ENCODE measurements at regions not wholly inside any gene's neighbourhood (a gene's known extent, or its start where the extent isn't known, plus 50 kb on each side); places are given as distances from the start of the nearest gene placed in this dataset.
"Not testable (repeated sequence)": the region's sequence is repeated elsewhere in the genome, so short reads cannot be mapped to it uniquely, and the experiment has no call there.

GRCh38 chr10:125252937-125253336 is 92.6 kb upstream of the CTBP2 start:
- Histone ChIP-seq H3K27ac (ENCODE audit: low read depth, low read length) (no peak overlapping the region), H3K27me3 (ENCODE audit: control insufficient read depth in 1 of 2, insufficient read depth in 2 of 2, low read length in 2 of 2) (no peaks in the 10 kb centered on the region), H3K9me3 (ENCODE audit: low read length) (no peaks in the 10 kb centered on the region), H3K4me3 (ENCODE audit: low read depth in 1 of 2, low read length in 2 of 2) (no peak overlapping the region), H3K36me3 (ENCODE audit: insufficient read depth, low read length) (no peaks in the 10 kb centered on the region), H3K9ac (ENCODE audit: low read length) (no peak overlapping the region), H3K4me1 (ENCODE audit: insufficient read depth, low read length) (no peaks in the 10 kb centered on the region)

- H3K27ac ChIP-seq (ENCODE audit: low read depth, low read length); H3K36me3 ChIP-seq (ENCODE audit: insufficient read depth, low read length); H3K4me1 ChIP-seq (ENCODE audit: insufficient read depth, low read length); H3K9me3 ChIP-seq (ENCODE audit: low read length); H3K9ac ChIP-seq (ENCODE audit: low read length); H3K27me3 ChIP-seq (ENCODE audit: control insufficient read depth in 1 of 2, insufficient read depth in 2 of 2, low read length in 2 of 2); H3K4me3 ChIP-seq (ENCODE audit: low read depth in 1 of 2, low read length in 2 of 2): not testable (repeated sequence)
These were observed 90.5 kb upstream of the CTBP2 start for GRCh38 chr10:125250834-125251233.

- no peaks in the 10 kb centered on the region for H3K4me1 ChIP-seq (ENCODE audit: insufficient read depth, low read length)
- no peak overlapping the region for H3K9ac ChIP-seq (ENCODE audit: low read length)
- H3K36me3 ChIP-seq (ENCODE audit: insufficient read depth, low read length) = no peaks in the 10 kb centered on the region
- H3K4me3 ChIP-seq (ENCODE audit: low read depth in 1 of 2, low read length in 2 of 2) = no peak overlapping the region
- no peaks in the 10 kb centered on the region for H3K9me3 ChIP-seq (ENCODE audit: low read length)
- no peaks in the 10 kb centered on the region for H3K27me3 ChIP-seq (ENCODE audit: control insufficient read depth in 1 of 2, insufficient read depth in 2 of 2, low read length in 2 of 2)
- no peak overlapping the region for H3K27ac ChIP-seq (ENCODE audit: low read depth, low read length)
These were observed 89.6 kb upstream of the CTBP2 start for GRCh38 chr10:125249948-125250347.

DNA sequence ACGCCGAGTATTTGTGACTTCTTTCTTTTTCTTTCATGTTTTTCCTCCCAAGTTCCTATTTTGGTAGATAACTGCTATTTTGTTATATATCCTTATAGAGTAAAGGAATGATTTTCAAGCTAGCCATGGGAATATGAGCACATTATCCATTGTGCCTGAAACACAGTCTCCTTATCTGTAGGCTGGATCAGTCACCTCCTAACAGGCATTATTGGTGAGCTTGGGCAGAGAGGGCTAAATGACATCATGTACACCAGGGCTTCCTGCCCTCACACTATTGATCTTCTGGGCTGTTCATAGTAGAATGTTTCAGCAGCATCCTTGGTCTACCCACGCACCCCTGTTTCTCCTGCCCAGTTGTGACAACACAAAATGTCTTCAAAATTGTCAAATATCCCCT is 88.1 kb upstream of the CTBP2 start:
- Histone ChIP-seq H3K9me3 (ENCODE audit: low read length) (no peaks in the 10 kb centered on the region), H3K27ac (ENCODE audit: low read depth, low read length) (no peak overlapping the region), H3K9ac (ENCODE audit: low read length) (no peak overlapping the region), H3K4me3 (ENCODE audit: low read depth in 1 of 2, low read length in 2 of 2) (no peak overlapping the region), H3K36me3 (ENCODE audit: insufficient read depth, low read length) (no peaks in the 10 kb centered on the region), H3K4me1 (ENCODE audit: insufficient read depth, low read length) (no peaks in the 10 kb centered on the region), H3K27me3 (ENCODE audit: control insufficient read depth in 1 of 2, insufficient read depth in 2 of 2, low read length in 2 of 2) (no peaks in the 10 kb centered on the region)

DNA sequence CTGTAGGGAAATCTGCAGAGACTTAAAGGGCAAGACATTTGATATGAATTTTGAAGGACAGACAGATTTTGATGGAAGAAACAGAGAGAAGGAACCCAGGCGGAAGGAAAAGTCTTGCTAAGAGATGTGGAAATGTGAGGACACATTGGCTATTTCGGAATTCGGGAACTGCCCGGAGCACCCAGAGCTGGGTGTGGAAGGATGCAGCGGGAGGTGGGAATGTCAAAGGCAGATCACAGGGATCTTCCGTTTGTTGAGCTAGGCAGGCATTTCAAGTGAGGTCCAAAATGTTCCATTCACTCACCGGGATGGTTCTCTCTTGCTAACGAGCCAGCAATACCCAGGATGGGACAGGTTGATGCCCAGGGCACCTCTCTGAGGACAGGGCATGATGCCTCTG is 87.2 kb upstream of the CTBP2 start:
- no peak overlapping the region for H3K4me3 ChIP-seq (ENCODE audit: low read depth in 1 of 2, low read length in 2 of 2)
- no peaks in the 10 kb centered on the region for H3K9me3 ChIP-seq (ENCODE audit: low read length)
- H3K4me1 ChIP-seq (ENCODE audit: insufficient read depth, low read length) = no peaks in the 10 kb centered on the region
- no peak overlapping the region for H3K27ac ChIP-seq (ENCODE audit: low read depth, low read length)
- no peak overlapping the region for H3K9ac ChIP-seq (ENCODE audit: low read length)
- no peaks in the 10 kb centered on the region for H3K27me3 ChIP-seq (ENCODE audit: control insufficient read depth in 1 of 2, insufficient read depth in 2 of 2, low read length in 2 of 2)
- no peaks in the 10 kb centered on the region for H3K36me3 ChIP-seq (ENCODE audit: insufficient read depth, low read length)

GRCh38 chr10:125243532-125244253 is 83.3 kb upstream of the CTBP2 start:
- H3K9me3 ChIP-seq (ENCODE audit: low read length) = no peaks in the 10 kb centered on the region
- no peak overlapping the region for H3K9ac ChIP-seq (ENCODE audit: low read length)
- no peak overlapping the region for H3K27ac ChIP-seq (ENCODE audit: low read depth, low read length)
- H3K36me3 ChIP-seq (ENCODE audit: insufficient read depth, low read length) = no peaks in the 10 kb centered on the region
- no peaks in the 10 kb centered on the region for H3K4me1 ChIP-seq (ENCODE audit: insufficient read depth, low read length)
- H3K27me3 ChIP-seq (ENCODE audit: control insufficient read depth in 1 of 2, insufficient read depth in 2 of 2, low read length in 2 of 2) = no peaks in the 10 kb centered on the region
- H3K4me3 ChIP-seq (ENCODE audit: low read depth in 1 of 2, low read length in 2 of 2) = no peak overlapping the region

GRCh38 chr10:125238682-125239081 is 78.3 kb upstream of the CTBP2 start:
- H3K27me3 ChIP-seq (ENCODE audit: control insufficient read depth in 1 of 2, insufficient read depth in 2 of 2, low read length in 2 of 2) = no peaks in the 10 kb centered on the region
- no peak overlapping the region for H3K9ac ChIP-seq (ENCODE audit: low read length)
- no peak overlapping the region for H3K4me3 ChIP-seq (ENCODE audit: low read depth in 1 of 2, low read length in 2 of 2)
- no peaks in the 10 kb centered on the region for H3K4me1 ChIP-seq (ENCODE audit: insufficient read depth, low read length)
- H3K27ac ChIP-seq (ENCODE audit: low read depth, low read length) = no peak overlapping the region
- no peaks in the 10 kb centered on the region for H3K9me3 ChIP-seq (ENCODE audit: low read length)
- no peaks in the 10 kb centered on the region for H3K36me3 ChIP-seq (ENCODE audit: insufficient read depth, low read length)

DNA sequence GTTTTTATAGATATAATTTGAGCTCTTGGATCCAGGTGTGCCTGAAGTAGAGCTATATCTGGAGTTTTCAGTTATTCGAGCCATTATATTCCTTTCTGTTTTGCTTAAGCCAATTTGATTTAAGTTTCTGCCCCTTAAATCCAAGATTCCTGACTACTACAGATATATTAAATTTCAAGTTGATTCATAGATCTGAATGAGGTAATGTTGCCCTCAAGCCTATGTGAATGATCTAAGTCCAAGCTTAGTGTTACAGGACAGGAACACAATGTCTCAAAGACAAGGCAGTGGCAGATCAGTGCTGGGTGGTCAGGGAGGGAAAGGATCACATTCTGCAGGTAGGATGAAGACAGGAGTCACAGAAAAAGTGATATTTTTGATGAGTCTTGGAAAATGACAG is 75.7 kb upstream of the CTBP2 start:
- Histone ChIP-seq H3K27me3 (ENCODE audit: control insufficient read depth in 1 of 2, insufficient read depth in 2 of 2, low read length in 2 of 2) (no peaks in the 10 kb centered on the region), H3K4me1 (ENCODE audit: insufficient read depth, low read length) (no peaks in the 10 kb centered on the region), H3K9me3 (ENCODE audit: low read length) (no peaks in the 10 kb centered on the region), H3K4me3 (ENCODE audit: low read depth in 1 of 2, low read length in 2 of 2) (no peak overlapping the region), H3K9ac (ENCODE audit: low read length) (no peak overlapping the region), H3K36me3 (ENCODE audit: insufficient read depth, low read length) (no peaks in the 10 kb centered on the region), H3K27ac (ENCODE audit: low read depth, low read length) (no peak overlapping the region)

DNA sequence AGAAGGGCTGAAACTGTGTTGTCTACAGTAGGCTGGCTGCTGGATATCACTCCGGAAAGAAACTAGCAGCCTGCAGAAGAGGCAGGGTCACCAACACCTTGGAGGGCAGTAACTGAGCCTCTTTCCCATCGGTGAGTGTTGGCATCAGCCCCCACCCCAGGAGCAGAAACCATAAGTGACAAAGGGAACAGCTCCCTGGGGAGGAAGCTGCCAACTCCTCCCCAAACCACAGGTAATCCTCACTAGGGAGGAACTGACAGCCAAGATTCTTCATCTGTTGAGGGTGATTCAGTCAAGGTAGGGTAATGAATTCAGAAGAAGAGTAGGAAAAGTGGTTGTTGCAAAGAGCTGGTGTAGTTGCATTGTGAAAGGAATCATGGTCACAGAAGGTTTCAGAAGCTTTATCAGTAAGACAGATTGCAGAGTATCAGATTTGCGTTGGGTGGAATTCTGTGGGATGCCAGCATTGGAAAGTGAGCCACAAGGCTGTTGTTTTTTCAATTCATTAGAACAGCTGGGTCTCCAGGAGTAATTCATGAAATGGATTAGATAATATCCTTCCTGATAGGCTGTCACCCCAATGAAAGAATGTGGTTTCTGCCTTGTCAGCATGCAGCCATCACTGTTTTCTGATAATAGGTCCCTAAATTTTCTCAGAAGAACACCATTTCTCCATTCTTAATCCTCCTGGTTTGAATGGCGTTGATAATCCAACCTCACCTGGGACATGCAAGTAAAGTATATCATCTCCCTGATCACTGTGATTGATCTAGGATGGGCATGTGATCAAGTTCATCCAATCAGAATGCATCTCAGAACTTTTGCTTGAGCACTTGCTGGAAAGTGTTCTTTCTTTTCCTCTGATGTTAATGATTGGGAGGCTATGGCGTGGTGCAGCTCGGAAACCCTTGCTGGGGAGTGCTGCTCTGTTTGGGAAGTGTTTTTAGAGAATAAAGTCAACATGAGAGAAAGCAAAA is 75.0 kb upstream of the CTBP2 start:
- no peaks in the 10 kb centered on the region for H3K36me3 ChIP-seq (ENCODE audit: insufficient read depth, low read length)
- H3K27ac ChIP-seq (ENCODE audit: low read depth, low read length) = no peak overlapping the region
- H3K4me3 ChIP-seq (ENCODE audit: low read depth in 1 of 2, low read length in 2 of 2) = no peak overlapping the region
- H3K27me3 ChIP-seq (ENCODE audit: control insufficient read depth in 1 of 2, insufficient read depth in 2 of 2, low read length in 2 of 2) = no peaks in the 10 kb centered on the region
- H3K4me1 ChIP-seq (ENCODE audit: insufficient read depth, low read length) = no peaks in the 10 kb centered on the region
- H3K9me3 ChIP-seq (ENCODE audit: low read length) = no peaks in the 10 kb centered on the region
- H3K9ac ChIP-seq (ENCODE audit: low read length) = no peak overlapping the region

DNA sequence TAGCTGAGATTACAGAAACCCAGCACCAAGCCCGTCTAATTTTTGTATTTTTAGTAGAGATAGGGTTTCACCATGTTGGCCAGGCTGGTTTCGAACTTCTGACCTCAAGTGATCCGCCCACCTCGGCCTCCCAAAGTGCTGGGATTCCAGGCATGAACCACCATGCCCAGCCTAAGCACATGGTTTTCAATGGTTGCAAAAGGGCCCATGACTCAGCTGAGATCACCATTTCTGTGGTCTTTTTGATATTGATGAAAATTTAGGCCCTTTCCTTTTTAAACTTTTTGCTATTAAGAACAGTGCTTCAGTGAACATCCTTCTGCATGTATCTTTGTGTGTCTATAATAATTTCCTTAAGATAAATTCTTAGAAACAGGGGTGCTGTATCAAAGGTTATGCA is 74.2 kb upstream of the CTBP2 start:
- not testable (repeated sequence) for H3K27ac ChIP-seq (ENCODE audit: low read depth, low read length); H3K4me1 ChIP-seq (ENCODE audit: insufficient read depth, low read length); H3K4me3 ChIP-seq (ENCODE audit: low read depth in 1 of 2, low read length in 2 of 2); H3K9ac ChIP-seq (ENCODE audit: low read length); H3K36me3 ChIP-seq (ENCODE audit: insufficient read depth, low read length); H3K9me3 ChIP-seq (ENCODE audit: low read length); H3K27me3 ChIP-seq (ENCODE audit: control insufficient read depth in 1 of 2, insufficient read depth in 2 of 2, low read length in 2 of 2)

DNA sequence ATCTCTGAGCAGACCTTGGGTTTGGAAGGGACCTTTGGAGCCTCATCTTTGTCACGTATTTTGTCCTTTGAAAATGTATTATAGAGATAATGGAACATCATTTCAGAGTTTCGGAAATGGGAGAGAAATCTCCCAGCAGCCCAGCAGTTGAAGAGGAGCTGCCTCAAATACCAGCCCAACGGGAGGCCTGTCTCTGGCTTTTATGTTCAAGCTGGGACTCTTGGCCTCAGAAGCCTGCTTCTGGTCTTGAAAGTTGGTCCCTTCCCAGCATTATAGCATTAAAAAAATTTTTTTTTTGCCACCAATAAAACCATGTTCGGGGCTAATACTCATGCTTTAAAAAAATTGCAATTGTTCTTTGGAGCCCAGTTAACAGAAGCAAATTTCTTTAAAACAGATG is 73.4 kb upstream of the CTBP2 start:
- H3K36me3 ChIP-seq (ENCODE audit: insufficient read depth, low read length) = no peaks in the 10 kb centered on the region
- H3K4me3 ChIP-seq (ENCODE audit: low read depth in 1 of 2, low read length in 2 of 2) = no peak overlapping the region
- no peaks in the 10 kb centered on the region for H3K4me1 ChIP-seq (ENCODE audit: insufficient read depth, low read length)
- H3K27ac ChIP-seq (ENCODE audit: low read depth, low read length) = no peak overlapping the region
- no peak overlapping the region for H3K9ac ChIP-seq (ENCODE audit: low read length)
- H3K9me3 ChIP-seq (ENCODE audit: low read length) = no peaks in the 10 kb centered on the region
- H3K27me3 ChIP-seq (ENCODE audit: control insufficient read depth in 1 of 2, insufficient read depth in 2 of 2, low read length in 2 of 2) = no peaks in the 10 kb centered on the region

Measured in muscle layer of colon (tissue), 2 donors.